ENCODE measurements at regions not wholly inside any gene's neighbourhood (a gene's known extent, or its start where the extent isn't known, plus 50 kb on each side); places are given as distances from the start of the nearest gene placed in this dataset.
"Not testable (repeated sequence)": the region's sequence is repeated elsewhere in the genome, so short reads cannot be mapped to it uniquely, and the experiment has no call there.

DNA sequence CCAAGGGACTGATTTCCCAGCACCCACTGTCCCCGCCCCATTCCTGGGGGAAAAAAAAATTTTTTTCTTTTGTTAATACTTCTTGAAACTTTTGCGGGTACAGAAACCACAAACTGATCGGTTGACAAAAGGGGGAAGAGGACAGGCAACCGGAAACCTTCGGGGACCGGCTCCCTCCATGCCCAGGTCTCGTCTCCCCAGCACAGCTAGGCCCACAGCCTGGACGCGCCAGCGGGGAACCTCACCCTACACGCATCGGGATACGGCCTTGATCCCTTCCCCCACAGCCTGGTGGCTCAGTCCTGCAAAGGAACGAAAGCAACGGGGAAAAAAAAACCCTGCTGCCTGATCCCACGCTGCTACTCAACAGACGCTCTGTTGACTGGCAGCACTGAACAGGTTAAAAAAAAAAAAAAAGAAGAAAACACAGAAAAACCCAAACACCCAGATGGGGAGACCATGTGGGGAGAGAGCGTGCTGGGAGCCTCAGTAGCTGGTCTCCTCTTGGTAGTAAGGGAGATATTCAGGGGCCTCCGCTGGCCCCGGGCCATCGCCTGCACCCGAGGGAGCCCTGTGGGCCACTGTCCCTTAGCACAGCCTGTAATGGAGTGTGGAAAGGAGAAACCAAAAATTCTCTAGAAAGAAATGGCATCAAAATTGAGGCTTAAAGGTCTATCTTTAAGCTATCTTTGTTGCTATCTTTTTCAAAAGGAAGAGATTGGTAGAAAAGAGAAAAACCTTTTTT, 185.7 kb downstream of the POTEC start:
- TF ChIP-seq POLR2AphosphoS5 (IDR thresholded peaks at IDR 0.05), result not testable (repeated sequence)
- TF ChIP-seq, protein P1, sequence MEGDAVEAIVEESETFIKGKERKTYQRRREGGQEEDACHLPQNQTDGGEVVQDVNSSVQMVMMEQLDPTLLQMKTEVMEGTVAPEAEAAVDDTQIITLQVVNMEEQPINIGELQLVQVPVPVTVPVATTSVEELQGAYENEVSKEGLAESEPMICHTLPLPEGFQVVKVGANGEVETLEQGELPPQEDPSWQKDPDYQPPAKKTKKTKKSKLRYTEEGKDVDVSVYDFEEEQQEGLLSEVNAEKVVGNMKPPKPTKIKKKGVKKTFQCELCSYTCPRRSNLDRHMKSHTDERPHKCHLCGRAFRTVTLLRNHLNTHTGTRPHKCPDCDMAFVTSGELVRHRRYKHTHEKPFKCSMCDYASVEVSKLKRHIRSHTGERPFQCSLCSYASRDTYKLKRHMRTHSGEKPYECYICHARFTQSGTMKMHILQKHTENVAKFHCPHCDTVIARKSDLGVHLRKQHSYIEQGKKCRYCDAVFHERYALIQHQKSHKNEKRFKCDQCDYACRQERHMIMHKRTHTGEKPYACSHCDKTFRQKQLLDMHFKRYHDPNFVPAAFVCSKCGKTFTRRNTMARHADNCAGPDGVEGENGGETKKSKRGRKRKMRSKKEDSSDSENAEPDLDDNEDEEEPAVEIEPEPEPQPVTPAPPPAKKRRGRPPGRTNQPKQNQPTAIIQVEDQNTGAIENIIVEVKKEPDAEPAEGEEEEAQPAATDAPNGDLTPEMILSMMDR (IDR thresholded peaks at IDR 0.05), result not testable (repeated sequence)
